PC-9 (cell line): ENCODE measurements at regions not wholly inside any gene's neighbourhood (a gene's known extent, or its start where the extent isn't known, plus 50 kb on each side); places are given as distances from the start of the nearest gene placed in this dataset.

Experiments
- BruUV-seq: library from RNA; stranded (reverse); fragments of 400-500 nt; replicated peaks from 2 replicates; lab custom pipeline; 2021; lab: Mats Ljungman, UMichigan
- CTCF ChIA-PET: fragments of 300-600 bp; sonication (Branson Sonifier 250); formaldehyde crosslinking; loops from one replicate; lab custom pipeline; 2022; ENCODE audit warnings: antibody characterized with exemption; lab: Charles Lee
- POLR2A ChIA-PET: fragments of 300-600 bp; sonication (Branson Sonifier 250); formaldehyde crosslinking; loops from one replicate; lab custom pipeline; 2022; ENCODE audit warnings: antibody characterized with exemption; ENCODE audit not compliant: unreplicated experiment; lab: Charles Lee
- DNase-seq, 2 experiments: peaks; one replicate each; pipeline versions ENCODE4 v3.0.0 to v3.0.0-alpha.2; 2015 to 2022; ENCODE audit warnings: mixed read lengths in 1 of 2
- H2AFZ ChIP-seq: fragments of 200-600 bp; sonication (generic); 2 replicates; pipeline ENCODE4 v1.8.1; 2017; ENCODE audit warnings: antibody characterized with exemption
- H3F3A ChIP-seq: fragments of 200-600 bp; sonication (generic); 2 replicates; pipeline ENCODE4 v1.8.1; 2017; ENCODE audit warnings: antibody characterized with exemption, mild to moderate bottlenecking, low read depth; ENCODE audit not compliant: insufficient read depth
- H3K27ac ChIP-seq: fragments of 200-600 bp; sonication (generic); 2 replicates; pipeline ENCODE4 v1.6.1; 2016; ENCODE audit warnings: mixed run types
- H3K27me3 ChIP-seq: fragments of 200-600 bp; sonication (generic); 2 replicates; pipeline ENCODE4 v1.6.1; 2016; ENCODE audit warnings: low read depth, mixed run types; ENCODE audit not compliant: insufficient read depth
- H3K36me3 ChIP-seq: fragments of 200-600 bp; sonication (generic); 2 replicates; pipeline ENCODE4 v1.6.1; 2016; ENCODE audit warnings: low read depth, mixed run types
- H3K4me1 ChIP-seq: fragments of 200-600 bp; sonication (generic); replicated peaks from 2 replicates; pipeline ENCODE4 v1.6.1; 2016; ENCODE audit warnings: mixed run types; ENCODE audit not compliant: insufficient read depth
- H3K4me2 ChIP-seq: fragments of 200-600 bp; sonication (generic); 2 replicates; pipeline ENCODE4 v1.6.1; 2017; ENCODE audit warnings: mixed run types
- H3K4me3 ChIP-seq: fragments of 200-600 bp; sonication (generic); 2 replicates; pipeline ENCODE4 v1.6.1; 2016; ENCODE audit warnings: mixed run types
- H3K79me2 ChIP-seq: fragments of 200-600 bp; sonication (generic); 2 replicates; pipeline ENCODE4 v1.6.1; 2017; ENCODE audit warnings: low read depth, mixed run types
- H3K9me2 ChIP-seq: fragments of 200-600 bp; sonication (generic); 2 replicates; pipeline ENCODE4 v1.8.1; 2017; ENCODE audit warnings: mild to moderate bottlenecking; ENCODE audit not compliant: insufficient read depth
- H3K9me3 ChIP-seq: fragments of 200-600 bp; sonication (generic); 2 replicates; pipeline ENCODE4 v1.8.1; 2016; ENCODE audit warnings: low read depth; ENCODE audit not compliant: insufficient read depth
- H4K20me1 ChIP-seq: fragments of 200-600 bp; sonication (generic); 2 replicates; pipeline ENCODE4 v1.8.1; 2017; ENCODE audit not compliant: insufficient read depth
- EZH2 ChIP-seq: fragments of 200-600 bp; sonication (generic); IDR thresholded peaks from 2 replicates; pipeline ENCODE4 v1.8.0; 2017; ENCODE audit warnings: antibody characterized with exemption, low read depth
- intact Hi-C: fragments of 100-400 bp; cut with micrococcal nuclease; formaldehyde crosslinking; loops from one replicate; pipeline ENCODE4 v1.10.0; 2022; ENCODE audit not compliant: unreplicated experiment
- TF ChIP-seq, protein P1 (sequence below): fragments of 200-600 bp; sonication (generic); conservative IDR thresholded peaks from 2 replicates; pipeline ENCODE4 v1.6.1; 2017; ENCODE audit warnings: mixed run types, antibody characterized with exemption, mild to moderate bottlenecking, moderate library complexity

DNA sequence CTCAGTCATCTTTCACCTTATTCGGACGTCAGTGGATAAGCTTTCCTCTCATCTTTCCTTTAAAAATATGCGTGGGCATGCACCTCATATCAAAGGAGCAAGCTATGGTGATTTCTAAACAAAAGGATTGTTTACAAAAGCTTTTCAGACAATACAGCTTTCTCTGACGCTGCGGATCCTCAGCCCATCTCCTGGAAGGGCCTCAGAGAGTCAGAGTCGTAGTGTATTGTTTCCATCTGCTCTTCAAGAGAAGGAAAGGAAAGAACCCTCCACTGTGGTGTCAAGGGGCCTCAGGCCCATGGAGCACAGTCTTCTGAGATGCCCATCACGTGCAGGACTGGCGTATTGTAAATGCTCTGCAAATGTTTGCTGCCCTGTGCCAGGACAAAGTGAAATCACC lies 163.4 kb upstream of the MAP1B start:
- TF ChIP-seq, protein P1, sequence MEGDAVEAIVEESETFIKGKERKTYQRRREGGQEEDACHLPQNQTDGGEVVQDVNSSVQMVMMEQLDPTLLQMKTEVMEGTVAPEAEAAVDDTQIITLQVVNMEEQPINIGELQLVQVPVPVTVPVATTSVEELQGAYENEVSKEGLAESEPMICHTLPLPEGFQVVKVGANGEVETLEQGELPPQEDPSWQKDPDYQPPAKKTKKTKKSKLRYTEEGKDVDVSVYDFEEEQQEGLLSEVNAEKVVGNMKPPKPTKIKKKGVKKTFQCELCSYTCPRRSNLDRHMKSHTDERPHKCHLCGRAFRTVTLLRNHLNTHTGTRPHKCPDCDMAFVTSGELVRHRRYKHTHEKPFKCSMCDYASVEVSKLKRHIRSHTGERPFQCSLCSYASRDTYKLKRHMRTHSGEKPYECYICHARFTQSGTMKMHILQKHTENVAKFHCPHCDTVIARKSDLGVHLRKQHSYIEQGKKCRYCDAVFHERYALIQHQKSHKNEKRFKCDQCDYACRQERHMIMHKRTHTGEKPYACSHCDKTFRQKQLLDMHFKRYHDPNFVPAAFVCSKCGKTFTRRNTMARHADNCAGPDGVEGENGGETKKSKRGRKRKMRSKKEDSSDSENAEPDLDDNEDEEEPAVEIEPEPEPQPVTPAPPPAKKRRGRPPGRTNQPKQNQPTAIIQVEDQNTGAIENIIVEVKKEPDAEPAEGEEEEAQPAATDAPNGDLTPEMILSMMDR, result no peak
- no peak for TF ChIP-seq EZH2
- H3K27ac ChIP-seq, result no peak overlapping the region
- H3F3A ChIP-seq, result no peaks in the 10 kb centered on the region; the same call in 1 of the 2 replicates
- BruUV-seq, result no TSS peak
- H3K4me2 ChIP-seq, result no peak overlapping the region
- H3K36me3 ChIP-seq, result no peaks in the 10 kb centered on the region
- no peaks in the 10 kb centered on the region for H3K9me3 ChIP-seq
- H3K79me2 ChIP-seq, result no peaks in the 10 kb centered on the region
- H3K4me1 ChIP-seq, result peaks cover 10% of the 10 kb centered on the region; the same call in 1 of the 2 replicates
- H3K4me3 ChIP-seq, result no peak overlapping the region
- DNase-seq, result no peak
- no peaks in the 10 kb centered on the region for H4K20me1 ChIP-seq
- H3K27me3 ChIP-seq, result no peaks in the 10 kb centered on the region
- POLR2A ChIA-PET, result no interaction called here
- intact Hi-C loops, result no loop called here
- no peak overlapping the region for H2AFZ ChIP-seq
- CTCF ChIA-PET, result no interaction called here
- H3K9me2 ChIP-seq, result no peaks in the 10 kb centered on the region

DNA sequence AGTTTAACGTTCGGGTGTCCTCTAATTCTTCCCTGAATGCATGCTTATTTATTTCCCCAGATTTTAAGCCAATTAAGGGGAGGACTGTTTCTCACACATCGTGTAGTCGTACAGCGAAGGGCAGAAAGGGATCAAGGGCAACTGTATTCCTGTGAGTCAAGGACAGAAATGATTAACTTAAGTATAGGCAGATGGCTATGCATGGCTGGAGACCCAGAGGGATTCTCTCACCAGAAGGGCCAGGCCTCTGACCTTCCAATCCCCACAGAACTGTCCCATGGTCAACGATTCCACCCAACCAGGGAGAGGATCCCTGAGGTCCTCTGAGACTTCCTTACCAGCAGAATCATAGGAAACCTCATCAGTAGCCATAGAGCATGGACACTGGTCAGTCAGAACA lies 161.8 kb upstream of the MAP1B start:
- H3K27me3 ChIP-seq, result no peaks in the 10 kb centered on the region
- no peaks in the 10 kb centered on the region for H4K20me1 ChIP-seq
- H3K9me3 ChIP-seq, result no peaks in the 10 kb centered on the region
- ChIA-PET POLR2A (no interaction called here), CTCF (no interaction called here)
- intact Hi-C loops, result no loop called here
- H3K79me2 ChIP-seq, result no peaks in the 10 kb centered on the region
- DNase-seq, result no peak
- no peaks in the 10 kb centered on the region for H3K9me2 ChIP-seq
- H3K4me2 ChIP-seq, result no peak overlapping the region
- H3K27ac ChIP-seq, result no peak overlapping the region
- no peak for TF ChIP-seq EZH2
- TF ChIP-seq, protein P1, result no peak
- H2AFZ ChIP-seq, result no peak overlapping the region
- BruUV-seq, result no TSS peak
- no peaks in the 10 kb centered on the region for H3F3A ChIP-seq
- H3K36me3 ChIP-seq, result no peaks in the 10 kb centered on the region
- H3K4me1 ChIP-seq, result no peaks in the 10 kb centered on the region
- no peak overlapping the region for H3K4me3 ChIP-seq

DNA sequence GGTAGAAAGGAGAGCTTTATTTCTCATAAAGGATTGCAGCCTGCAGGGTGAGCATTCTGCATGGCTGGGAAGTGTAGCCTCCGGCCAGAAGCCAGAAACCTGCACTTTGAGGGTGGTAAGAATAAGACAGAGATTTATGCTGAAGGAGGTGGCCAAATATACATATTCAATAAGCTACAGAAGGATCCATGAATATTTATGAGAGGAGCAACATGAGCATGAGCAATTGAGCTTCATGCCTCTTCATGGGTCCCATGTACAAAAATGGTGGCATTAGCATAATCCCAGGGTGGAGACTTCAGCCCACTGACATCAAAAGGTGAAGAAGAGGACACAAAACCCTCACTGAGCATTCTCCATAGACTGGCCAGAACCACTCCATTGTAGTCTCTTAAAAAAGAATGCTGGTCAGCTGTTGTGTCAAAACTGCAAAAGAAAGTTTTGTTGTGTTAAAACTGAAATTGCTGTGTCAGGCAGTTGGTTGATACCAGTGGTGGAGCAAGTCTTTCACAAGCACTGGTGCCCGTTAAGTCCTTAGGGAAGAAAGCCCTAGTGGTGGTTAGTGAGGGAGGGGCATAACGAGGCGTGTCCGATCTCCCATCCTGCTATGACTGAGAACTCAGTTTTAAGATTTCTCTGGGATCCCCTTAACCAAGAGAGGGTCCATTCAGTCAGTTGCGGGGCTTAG lies 160.8 kb upstream of the MAP1B start:
- no peaks in the 10 kb centered on the region for H3K4me1 ChIP-seq
- H3F3A ChIP-seq, result no peaks in the 10 kb centered on the region
- intact Hi-C loops, result no loop called here
- no peak overlapping the region for H3K4me2 ChIP-seq
- TF ChIP-seq, protein P1, result no peak
- no peak for TF ChIP-seq EZH2
- no peaks in the 10 kb centered on the region for H3K36me3 ChIP-seq
- CTCF ChIA-PET, result no interaction called here
- POLR2A ChIA-PET, result no interaction called here
- no peaks in the 10 kb centered on the region for H3K27me3 ChIP-seq
- DNase-seq, result no peak
- no peaks in the 10 kb centered on the region for H3K9me2 ChIP-seq
- no peaks in the 10 kb centered on the region for H4K20me1 ChIP-seq
- BruUV-seq, result no TSS peak
- H3K27ac ChIP-seq, result no peak overlapping the region
- H3K4me3 ChIP-seq, result no peak overlapping the region
- H3K9me3 ChIP-seq, result no peaks in the 10 kb centered on the region
- no peaks in the 10 kb centered on the region for H3K79me2 ChIP-seq
- H2AFZ ChIP-seq, result no peak overlapping the region
